ENCODE measurements at regions not wholly inside any gene's neighbourhood (a gene's known extent, or its start where the extent isn't known, plus 50 kb on each side); places are given as distances from the start of the nearest gene placed in this dataset.
"Not testable (repeated sequence)": the region's sequence is repeated elsewhere in the genome, so short reads cannot be mapped to it uniquely, and the experiment has no call there.

GRCh38 chr2:89960570-89960969 is 1269.1 kb downstream of the RPIA start:
- DNase-seq (ENCODE audit: low read depth): not testable (repeated sequence)

- not testable (repeated sequence) for DNase-seq (ENCODE audit: low read depth)
Observed at GRCh38 chr2:89968567-89968966, 1277.1 kb downstream of the RPIA start.

- DNase-seq (ENCODE audit: low read depth): not testable (repeated sequence)
Observed at GRCh38 chr2:89969190-89969589, 1277.7 kb downstream of the RPIA start.

- not testable (repeated sequence) for DNase-seq (ENCODE audit: low read depth)
Observed at GRCh38 chr2:89973849-89974248, 1282.4 kb downstream of the RPIA start.

GRCh38 chr2:89979826-89980537 is 1288.5 kb downstream of the RPIA start:
- DNase-seq (ENCODE audit: low read depth): not testable (repeated sequence)

GRCh38 chr2:89982246-89982645 is 1290.8 kb downstream of the RPIA start:
- not testable (repeated sequence) for DNase-seq (ENCODE audit: low read depth)

- not testable (repeated sequence) for DNase-seq (ENCODE audit: low read depth)
Observed at GRCh38 chr2:89985650-89986049, 1294.2 kb downstream of the RPIA start.

GRCh38 chr2:89986532-89986931 is 1295.1 kb downstream of the RPIA start:
- not testable (repeated sequence) for DNase-seq (ENCODE audit: low read depth)

GRCh38 chr2:89996779-89997178 is 1305.3 kb downstream of the RPIA start:
- not testable (repeated sequence) for DNase-seq (ENCODE audit: low read depth)

- not testable (repeated sequence) for DNase-seq (ENCODE audit: low read depth)
Observed at GRCh38 chr2:90004553-90004952, 1313.1 kb downstream of the RPIA start.

GRCh38 chr2:90010442-90011100 is 1319.1 kb downstream of the RPIA start:
- DNase-seq (ENCODE audit: low read depth): not testable (repeated sequence)

- not testable (repeated sequence) for DNase-seq (ENCODE audit: low read depth)
Observed at GRCh38 chr2:90011101-90011443, 1319.6 kb downstream of the RPIA start.

GRCh38 chr2:90019908-90020307 is 1328.4 kb downstream of the RPIA start:
- DNase-seq (ENCODE audit: low read depth): not testable (repeated sequence)

- DNase-seq (ENCODE audit: low read depth): not testable (repeated sequence)
Observed at GRCh38 chr2:90021234-90021633, 1329.8 kb downstream of the RPIA start.

GRCh38 chr2:90027231-90027643 is 1335.8 kb downstream of the RPIA start:
- DNase-seq (ENCODE audit: low read depth): not testable (repeated sequence)

GRCh38 chr2:90028381-90029079 is 1337.1 kb downstream of the RPIA start:
- not testable (repeated sequence) for DNase-seq (ENCODE audit: low read depth)

GRCh38 chr2:90029080-90029428 is 1337.6 kb downstream of the RPIA start:
- not testable (repeated sequence) for DNase-seq (ENCODE audit: low read depth)

- not testable (repeated sequence) for DNase-seq (ENCODE audit: low read depth)
Observed at GRCh38 chr2:90032269-90032668, 1340.8 kb downstream of the RPIA start.

GRCh38 chr2:90036335-90036734 is 1344.9 kb downstream of the RPIA start:
- DNase-seq (ENCODE audit: low read depth): not testable (repeated sequence)

GRCh38 chr2:90039093-90039492 is 1347.6 kb downstream of the RPIA start:
- not testable (repeated sequence) for DNase-seq (ENCODE audit: low read depth)

GRCh38 chr2:90047776-90048175 is 1356.3 kb downstream of the RPIA start:
- not testable (repeated sequence) for DNase-seq (ENCODE audit: low read depth)

- DNase-seq (ENCODE audit: low read depth): not testable (repeated sequence)
Observed at GRCh38 chr2:90052113-90052631, 1360.7 kb downstream of the RPIA start.

Data from amniotic epithelial cell (primary cell).